SH-SY5Y (cell line): ENCODE measurements at regions not wholly inside any gene's neighbourhood (a gene's known extent, or its start where the extent isn't known, plus 50 kb on each side); places are given as distances from the start of the nearest gene placed in this dataset.

Source experiments
- GATA2 ChIP-seq: IDR thresholded peaks from 2 replicates; pipeline ENCODE4 v1.6.1; 2011; ENCODE audit warnings: mild to moderate bottlenecking, low read depth, low read length
- GATA3 ChIP-seq: IDR thresholded peaks from 2 replicates; pipeline ENCODE4 v1.6.1; 2011; ENCODE audit warnings: low read depth, mild to moderate bottlenecking, low read length, moderate library complexity

GRCh38 chr13:83077499-83077898 is 804.8 kb downstream of the SLITRK1 start:
- TF ChIP-seq GATA2 (no peak), GATA3 (no peak)
